ENCODE measurements at regions not wholly inside any gene's neighbourhood (a gene's known extent, or its start where the extent isn't known, plus 50 kb on each side); places are given as distances from the start of the nearest gene placed in this dataset.

- Histone ChIP-seq H3K4me2 (ENCODE audit: insufficient read depth in 1 of 2, low read depth in 2 of 2, low read length in 2 of 2) (no peak overlapping the region), H2BK120ac (replicated peaks; ENCODE audit: low read depth, low read length) (no peak overlapping the region)
- TF ChIP-seq TBP (IDR thresholded peaks at IDR 0.05; ENCODE audit: low read depth, low read length): no peak
- no peak for TF ChIP-seq SIX5 (IDR thresholded peaks at IDR 0.05; ENCODE audit: low read depth, low read length)
- TF ChIP-seq PHF8 (conservative IDR thresholded peaks at IDR 0.05; ENCODE audit: low read depth, low read length): no peak
- no peak for TF ChIP-seq TEAD4 (IDR thresholded peaks at IDR 0.05; ENCODE audit: low read depth, low read length)
- TF ChIP-seq POLR2AphosphoS5 (IDR thresholded peaks at IDR 0.05; ENCODE audit: low read depth, low read length): no peak
- TF ChIP-seq MAX (IDR thresholded peaks at IDR 0.05): no peak
- no peak for TF ChIP-seq E2F6 (IDR thresholded peaks at IDR 0.05)
- TF ChIP-seq CBX5 (IDR thresholded peaks at IDR 0.05; ENCODE audit: low read depth, low read length): no peak
These were observed 542.9 kb downstream of the LRRC70 start for GRCh38 chr5:63121471-63121870.

More at GRCh38 chr5:63121471-63121870, 542.9 kb downstream of the LRRC70 start:
- Histone ChIP-seq H4K91ac (replicated peaks; ENCODE audit: insufficient read length, low read length) (no peak overlapping the region), H3K9ac (replicated peaks in 1 of 4; ENCODE audit: extremely low read depth in 1 of 4, low read depth in 3 of 4, low read length in 3 of 4) (no peak overlapping the region; a peak in 1 of 7 replicates), H3K56ac (replicated peaks; ENCODE audit: insufficient read length, low read depth, low read length) (no peak overlapping the region), H2BK5ac (ENCODE audit: low read depth, low read length) (no peak overlapping the region), H2AFZ (ENCODE audit: low read length) (no peak overlapping the region), H3K4ac (replicated peaks; ENCODE audit: insufficient read length, low read depth, low read length) (no peak overlapping the region), H4K5ac (ENCODE audit: insufficient read length, low read depth, low read length) (no peak overlapping the region), H3K18ac (ENCODE audit: extremely low read depth, low read length) (no peak overlapping the region), H3K27ac (ENCODE audit: low read depth, low read length) (no peak overlapping the region), H3K79me2 (ENCODE audit: control insufficient read depth in 1 of 2, insufficient read depth in 2 of 2, low read length in 2 of 2) (no peaks in the 10 kb centered on the region), H3K23ac (ENCODE audit: insufficient read length) (no peak overlapping the region), H3K27me3 (replicated peaks in 1 of 4; ENCODE audit: control insufficient read depth in 3 of 4, extremely low read depth in 1 of 4, insufficient read depth in 3 of 4, low read length in 3 of 4) (no peaks in the 10 kb centered on the region), H3K4me1 (replicated peaks in 1 of 4; ENCODE audit: control insufficient read depth in 3 of 4, insufficient read depth in 4 of 4, low read length in 3 of 4) (no peaks in the 10 kb centered on the region; a peak in 1 of 7 replicates), H2BK12ac (ENCODE audit: low read depth, low read length) (no peak overlapping the region), H3K36me3 (ENCODE audit: control insufficient read depth in 2 of 4, insufficient read depth in 4 of 4, low read length in 3 of 4) (no peaks in the 10 kb centered on the region), H2BK20ac (ENCODE audit: low read length) (no peak overlapping the region), H3K23me2 (ENCODE audit: low read depth, low read length) (no peaks in the 10 kb centered on the region), H3K14ac (ENCODE audit: insufficient read length) (no peak overlapping the region), H3K79me1 (ENCODE audit: low read depth, low read length) (no peaks in the 10 kb centered on the region), H4K20me1 (replicated peaks in 1 of 2; ENCODE audit: control insufficient read depth in 1 of 2, insufficient read depth in 2 of 2, low read length in 2 of 2) (no peaks in the 10 kb centered on the region), H2BK15ac (ENCODE audit: low read length) (no peak overlapping the region), H3K4me3 (ENCODE audit: extremely low read depth in 1 of 4, insufficient read depth in 2 of 4, low read depth in 3 of 4, low read length in 4 of 4) (no peak overlapping the region), H4K8ac (ENCODE audit: extremely low read depth, insufficient read depth, low read length) (no peak overlapping the region), H2AK5ac (ENCODE audit: low read depth, low read length) (no peak overlapping the region), H3K9me3 (ENCODE audit: insufficient read depth in 2 of 2, low read depth in 1 of 2, low read length in 1 of 2) (no peaks in the 10 kb centered on the region)
- 100% methylated on average over 3 of the region's 3 CpGs; no CpG with 5 or more reads in 1 of the 2 experiments for WGBS, 2 experiments (ENCODE audit: extremely low coverage in 1 of 2, insufficient coverage in 1 of 2, insufficient read length in 1 of 2, insufficient replicate concordance in 2 of 2, low coverage in 1 of 2, low lambda C conversion rate in 2 of 2, missing lambda C conversion rate in 1 of 2)
- no peak for FAIRE-seq
- POLR2A ChIA-PET (ENCODE audit: partially characterized antibody): no interaction called here
- CTCF ChIA-PET (ENCODE audit: partially characterized antibody): no interaction called here
- DNase-seq (ENCODE audit: low read depth in 1 of 2, low spot score in 2 of 2): no peak

Data from H1 (cell line).